Pancreas (tissue), 10 donors: ENCODE measurements at regions not wholly inside any gene's neighbourhood (a gene's known extent, or its start where the extent isn't known, plus 50 kb on each side); places are given as distances from the start of the nearest gene placed in this dataset.

Source experiments
- ATAC-seq, 4 donors: fragments of 200-7000 bp; cut with Tn5 transposase; one replicate each; pipeline versions ENCODE4 v1.8.0 to v1.9.1; 2020; ENCODE audit warnings: mild to moderate bottlenecking in 4 of 4, moderate library complexity in 4 of 4
- DNase-seq, 6 donors: peaks; one replicate each; pipeline ENCODE4 v3.0.0-alpha.2; 2020
- FAIRE-seq: peaks from 2 replicates; lab custom pipeline; 2012; peaks lifted over from hg19 to GRCh38; lab: Jason Lieb, UNC
- H3K27ac ChIP-seq, 4 donors: fragments of 200-600 bp; sonication (generic); 1 replicate in 3 of 4; 2 replicates in 1 of 4; pipeline versions ENCODE4 v1.5.0 to v1.8.0; 2020
- H3K27me3 ChIP-seq, 4 donors: fragments of 200-600 bp; one replicate each; pipeline ENCODE4 v1.8.0; 2021
- H3K36me3 ChIP-seq, 3 donors: fragments of 200-600 bp; sonication (generic) in 1 of 3; one replicate each; pipeline versions ENCODE4 v1.5.0 to v1.8.0; 2020 to 2021
- H3K4me1 ChIP-seq, 3 donors: fragments of 200-600 bp; one replicate each; pipeline ENCODE4 v1.8.0; 2021
- H3K4me3 ChIP-seq, 4 donors: fragments of 200-600 bp; sonication (generic) in 2 of 4; one replicate each; pipeline versions ENCODE4 v1.5.0 to v1.8.0; 2020 to 2021
- H3K9me3 ChIP-seq, 4 donors: fragments of 200-600 bp; one replicate each; pipeline ENCODE4 v1.8.0; 2021
- CTCF ChIP-seq, 4 donors: fragments of 200-600 bp; sonication (generic) in 3 of 4; IDR thresholded peaks; one replicate each; pipeline versions ENCODE4 v1.5.0 to v1.8.0; 2021; ENCODE audit warnings: antibody characterized with exemption in 4 of 4
- WGBS, 2 donors: extraction: QIAGEN DNeasy Blood & Tissue Kit; methylation state at CpG; one replicate each; pipeline ENCODE4 v1.1.7; 2013; 5-methylcytosine and 5-hydroxymethylcytosine counted together
- intact Hi-C, 3 donors: fragments of 100-400 bp; cut with DNase I; formaldehyde crosslinking; loops; one replicate each; pipeline versions ENCODE4 v1.11.1 to v1.14.2; 2022
- donor health status: healthy with polysubstance abuse.
- donor health status: DM: no; HTN: no; CAD: no; lungs with moderate emphysema.
- donor health status: DM: no; HTN: no; CAD: no.
- donor health status: control.
- donor health status: control.
- donor health status: Bipolar disorder and iron deficiency.
- donor health status: DM: yes; HTN: yes; CAD: no.
- donor health status: DM: no; HTN: no; CAD: no.
- donor health status: DM: no; HTN: no; CAD: no.
- donor health status: DM: yes; HTN: yes; CAD: no.

- intact Hi-C loops, result no loop called here
- no peaks in the 10 kb centered on the region for H3K9me3 ChIP-seq
- no peak for TF ChIP-seq CTCF (IDR thresholded peaks at IDR 0.05)
- H3K27ac ChIP-seq, result no peak overlapping the region
- H3K4me3 ChIP-seq, result no peak overlapping the region
- no peaks in the 10 kb centered on the region for H3K36me3 ChIP-seq
- no peaks in the 10 kb centered on the region for H3K4me1 ChIP-seq
- no peaks in the 10 kb centered on the region for H3K27me3 ChIP-seq
- no peak for FAIRE-seq
- WGBS, 2 donors, result 64 to 65% methylated on average over 2 of the region's 2 CpGs
- no peak for ATAC-seq
- no peak for DNase-seq
Measured at GRCh38 chr13:74922963-74923362, 559.0 kb downstream of the TBC1D4 start.

DNA sequence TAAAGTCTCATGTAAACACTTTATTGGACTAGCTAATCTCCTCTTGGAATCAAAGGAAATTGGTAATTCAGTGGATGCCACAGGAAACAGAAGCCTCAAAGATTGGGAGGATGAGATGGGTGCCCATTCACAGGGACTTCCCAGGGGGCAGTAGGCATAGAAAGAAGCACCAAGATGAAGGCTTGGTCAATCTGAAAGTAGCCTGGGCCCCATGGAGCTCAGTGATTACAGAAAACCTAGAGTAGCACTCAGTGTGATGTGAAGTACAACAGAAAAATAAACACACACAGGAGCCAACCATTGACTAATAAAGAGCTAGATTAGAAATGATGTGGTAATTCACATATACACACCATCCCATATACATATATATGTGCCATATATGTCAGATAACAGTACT is 560.6 kb downstream of the TBC1D4 start:
- Histone ChIP-seq H3K36me3 (no peaks in the 10 kb centered on the region), H3K4me1 (no peaks in the 10 kb centered on the region), H3K4me3 (no peak overlapping the region), H3K27ac (no peak overlapping the region), H3K27me3 (no peaks in the 10 kb centered on the region), H3K9me3 (no peaks in the 10 kb centered on the region)
- intact Hi-C loops, result no loop called here
- FAIRE-seq (no peak), DNase-seq (no peak), ATAC-seq (no peak)
- TF ChIP-seq CTCF (IDR thresholded peaks at IDR 0.05), result no peak

DNA sequence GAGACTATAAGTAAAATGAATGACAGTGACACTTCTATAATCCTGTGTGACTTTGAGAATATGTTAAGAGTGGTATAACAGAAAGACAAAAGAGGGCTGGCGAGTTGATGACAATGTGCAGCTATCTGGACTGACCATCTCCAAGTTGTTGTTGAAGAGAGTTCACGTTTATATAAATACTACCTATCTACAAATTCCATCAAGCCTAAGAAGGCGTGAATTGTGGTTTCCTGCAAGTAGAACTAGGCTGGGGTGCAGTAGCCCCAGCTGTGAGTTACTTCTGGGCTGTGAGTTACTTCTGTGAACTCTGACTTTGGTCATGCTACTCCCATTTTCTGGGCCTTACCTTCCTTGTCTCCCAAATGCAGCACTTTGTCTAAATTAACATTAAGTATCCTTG is 561.0 kb downstream of the TBC1D4 start:
- H3K36me3 ChIP-seq, result no peaks in the 10 kb centered on the region
- ATAC-seq (no peak), DNase-seq (no peak), FAIRE-seq (no peak)
- H3K9me3 ChIP-seq, result no peaks in the 10 kb centered on the region
- no peaks in the 10 kb centered on the region for H3K4me1 ChIP-seq
- no peaks in the 10 kb centered on the region for H3K27me3 ChIP-seq
- intact Hi-C loops, result no loop called here
- 48 to 51% methylated on average over 3 of the region's 3 CpGs for WGBS, 2 donors
- no peak overlapping the region for H3K4me3 ChIP-seq
- no peak overlapping the region for H3K27ac ChIP-seq
- TF ChIP-seq CTCF (IDR thresholded peaks at IDR 0.05), result no peak

DNA sequence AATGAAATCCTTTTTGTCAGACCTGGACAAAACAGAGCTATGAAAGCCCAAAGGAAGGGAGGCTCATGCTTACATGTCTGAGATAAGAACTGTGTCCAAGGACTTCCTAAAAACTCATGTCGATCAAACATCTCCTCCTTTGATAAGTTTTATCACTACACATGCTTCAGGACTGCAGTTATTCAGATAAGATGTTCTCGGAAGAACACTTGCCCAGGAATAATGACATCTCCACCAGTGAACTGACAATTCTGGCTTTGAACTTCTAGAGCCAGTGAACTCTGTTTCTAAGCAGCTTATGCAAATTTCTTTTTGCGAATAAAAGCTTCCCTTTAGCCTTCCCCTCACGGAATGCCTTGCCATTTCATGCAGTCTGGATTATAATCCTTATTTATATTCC is 561.6 kb downstream of the TBC1D4 start:
- H3K27ac ChIP-seq, result no peak overlapping the region
- H3K4me3 ChIP-seq, result no peak overlapping the region
- WGBS, 2 donors, result 32 to 56% methylated on average over 4 of the region's 4 CpGs
- intact Hi-C loops, result no loop called here
- no peak for DNase-seq
- ATAC-seq, result no peak
- FAIRE-seq, result no peak
- no peaks in the 10 kb centered on the region for H3K27me3 ChIP-seq
- H3K36me3 ChIP-seq, result no peaks in the 10 kb centered on the region
- no peaks in the 10 kb centered on the region for H3K4me1 ChIP-seq
- no peaks in the 10 kb centered on the region for H3K9me3 ChIP-seq
- no peak for TF ChIP-seq CTCF (IDR thresholded peaks at IDR 0.05)

DNA sequence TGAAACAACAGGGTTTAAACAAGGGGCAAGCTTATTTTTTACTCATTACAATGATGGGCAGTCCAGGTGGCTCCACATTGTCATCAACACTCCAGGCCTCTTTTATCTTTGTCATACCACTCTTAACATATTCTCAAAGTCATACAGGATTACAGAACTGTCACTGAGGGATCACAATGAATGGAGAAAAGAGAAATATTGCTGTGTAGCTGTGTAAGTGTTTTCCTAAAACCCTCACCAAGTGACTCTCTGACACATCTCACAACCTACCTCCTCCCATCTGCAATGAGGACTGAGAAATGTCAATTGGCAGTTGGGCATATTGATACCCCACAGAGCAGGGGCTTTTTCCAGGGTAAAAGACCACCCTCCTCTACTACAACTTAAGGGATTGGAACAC is 562.1 kb downstream of the TBC1D4 start:
- ATAC-seq (no peak), FAIRE-seq (no peak), DNase-seq (no peak)
- intact Hi-C loops, result no loop called here
- Histone ChIP-seq H3K4me3 (no peak overlapping the region), H3K27me3 (no peaks in the 10 kb centered on the region), H3K9me3 (no peaks in the 10 kb centered on the region), H3K36me3 (no peaks in the 10 kb centered on the region), H3K27ac (no peak overlapping the region), H3K4me1 (no peaks in the 10 kb centered on the region)
- no peak for TF ChIP-seq CTCF (IDR thresholded peaks at IDR 0.05)
